Hindlimb muscle (tissue), 1 donor: ENCODE measurements at regions not wholly inside any gene's neighbourhood (a gene's known extent, or its start where the extent isn't known, plus 50 kb on each side); places are given as distances from the start of the nearest gene placed in this dataset.
"Not testable (repeated sequence)": the region's sequence is repeated elsewhere in the genome, so short reads cannot be mapped to it uniquely, and the experiment has no call there.

Experiments used
- DNase-seq: peaks from one replicate; pipeline ENCODE4 v3.0.0-alpha.2; 2013

GRCh38 chr3:6340980-6341325 is 520.0 kb upstream of the GRM7 start:
- DNase-seq, result not testable (repeated sequence)

GRCh38 chr3:6351752-6352151 is 509.2 kb upstream of the GRM7 start:
- no peak for DNase-seq

GRCh38 chr3:6354653-6355052 is 506.3 kb upstream of the GRM7 start:
- DNase-seq, result no peak

- no peak for DNase-seq
Observed at GRCh38 chr3:6362406-6362805, 498.5 kb upstream of the GRM7 start.

- DNase-seq, result no peak
Observed at GRCh38 chr3:6367171-6367570, 493.7 kb upstream of the GRM7 start.

- DNase-seq, result no peak
Observed at GRCh38 chr3:6392123-6392522, 468.8 kb upstream of the GRM7 start.

GRCh38 chr3:6394944-6395343 is 466.0 kb upstream of the GRM7 start:
- no peak for DNase-seq

GRCh38 chr3:6396631-6397030 is 464.3 kb upstream of the GRM7 start:
- DNase-seq, result no peak

GRCh38 chr3:6402666-6403065 is 458.2 kb upstream of the GRM7 start:
- DNase-seq, result not testable (repeated sequence)

- DNase-seq, result not testable (repeated sequence)
Observed at GRCh38 chr3:6406923-6407322, 454.0 kb upstream of the GRM7 start.

GRCh38 chr3:6416049-6416661 is 444.8 kb upstream of the GRM7 start:
- DNase-seq, result no peak

GRCh38 chr3:6417174-6417573 is 443.7 kb upstream of the GRM7 start:
- DNase-seq, result no peak

- DNase-seq, result no peak
Observed at GRCh38 chr3:6418485-6418884, 442.4 kb upstream of the GRM7 start.

- no peak for DNase-seq
Observed at GRCh38 chr3:6421666-6422445, 439.1 kb upstream of the GRM7 start.

- DNase-seq, result no peak
Observed at GRCh38 chr3:6425289-6425820, 435.6 kb upstream of the GRM7 start.

- DNase-seq, result not testable (repeated sequence)
Observed at GRCh38 chr3:6428276-6428675, 432.6 kb upstream of the GRM7 start.

GRCh38 chr3:6435951-6436350 is 425.0 kb upstream of the GRM7 start:
- no peak for DNase-seq

- no peak for DNase-seq
Observed at GRCh38 chr3:6437631-6438030, 423.3 kb upstream of the GRM7 start.

GRCh38 chr3:6438031-6438430 is 422.9 kb upstream of the GRM7 start:
- no peak for DNase-seq

- DNase-seq, result no peak
Observed at GRCh38 chr3:6439226-6439625, 421.7 kb upstream of the GRM7 start.

GRCh38 chr3:6439824-6440223 is 421.1 kb upstream of the GRM7 start:
- DNase-seq, result no peak

- DNase-seq, result no peak
Observed at GRCh38 chr3:6444888-6445658, 415.8 kb upstream of the GRM7 start.

GRCh38 chr3:6447166-6447801 is 413.6 kb upstream of the GRM7 start:
- DNase-seq, result no peak
